ENCODE measurements at regions not wholly inside any gene's neighbourhood (a gene's known extent, or its start where the extent isn't known, plus 50 kb on each side); places are given as distances from the start of the nearest gene placed in this dataset.

DNA sequence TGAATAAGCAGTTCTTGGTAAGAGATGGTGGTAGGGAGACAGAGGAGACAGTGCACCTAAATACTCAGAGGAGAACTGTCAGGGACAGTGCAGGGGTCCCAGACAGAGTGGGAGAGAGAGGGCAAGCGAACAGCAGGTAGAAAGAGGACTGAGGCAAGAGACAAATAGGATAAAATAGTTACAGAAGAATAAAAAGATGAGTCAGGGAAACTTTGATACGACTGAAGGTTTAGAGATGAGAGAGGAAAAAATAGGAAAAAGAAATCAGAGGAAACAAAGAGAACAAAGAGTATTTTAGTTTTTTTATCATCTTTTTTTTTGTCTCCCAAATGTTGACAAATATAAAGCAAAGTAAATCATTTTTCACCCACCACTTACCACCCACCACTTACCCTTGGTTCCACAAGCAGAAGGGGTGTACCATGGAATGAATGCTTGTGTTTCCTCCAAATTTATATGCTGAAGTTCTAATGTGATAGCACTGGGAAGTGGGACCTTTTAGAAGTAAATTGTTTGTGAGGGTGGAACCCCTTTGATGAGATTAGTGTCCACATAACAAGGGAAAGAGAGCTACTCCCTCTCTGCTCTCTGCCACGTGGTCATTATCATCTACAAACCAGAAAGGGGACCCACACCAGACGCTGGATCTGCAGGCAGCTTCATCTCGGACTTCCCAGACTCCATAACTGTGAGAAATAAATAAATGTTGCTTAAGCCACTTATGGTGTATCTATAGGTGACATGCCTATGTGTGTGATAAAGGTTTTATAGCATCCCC, 292.1 kb downstream of the BTG1 start:
- no peak for DNase-seq (ENCODE audit: low read depth in 2 of 2)

DNA sequence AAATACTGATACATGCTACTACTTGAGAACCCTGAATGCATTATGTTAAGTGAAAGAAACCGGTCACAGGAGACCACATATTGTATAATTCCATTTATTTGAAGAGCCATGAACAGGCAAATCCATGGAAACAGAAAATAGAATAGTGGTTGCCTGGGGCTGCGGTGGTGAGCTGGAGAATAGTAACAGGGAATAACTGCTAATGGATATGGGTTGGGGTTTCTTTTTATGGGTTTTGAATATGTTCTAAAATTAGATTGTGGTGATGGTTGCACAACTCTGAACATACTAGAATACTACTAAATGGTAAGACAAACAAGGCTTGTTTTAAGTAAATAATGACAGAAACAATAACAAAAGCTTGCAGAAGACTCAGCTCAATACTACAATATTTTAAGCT, 293.0 kb downstream of the BTG1 start:
- DNase-seq (ENCODE audit: low read depth in 2 of 2) = no peak

DNA sequence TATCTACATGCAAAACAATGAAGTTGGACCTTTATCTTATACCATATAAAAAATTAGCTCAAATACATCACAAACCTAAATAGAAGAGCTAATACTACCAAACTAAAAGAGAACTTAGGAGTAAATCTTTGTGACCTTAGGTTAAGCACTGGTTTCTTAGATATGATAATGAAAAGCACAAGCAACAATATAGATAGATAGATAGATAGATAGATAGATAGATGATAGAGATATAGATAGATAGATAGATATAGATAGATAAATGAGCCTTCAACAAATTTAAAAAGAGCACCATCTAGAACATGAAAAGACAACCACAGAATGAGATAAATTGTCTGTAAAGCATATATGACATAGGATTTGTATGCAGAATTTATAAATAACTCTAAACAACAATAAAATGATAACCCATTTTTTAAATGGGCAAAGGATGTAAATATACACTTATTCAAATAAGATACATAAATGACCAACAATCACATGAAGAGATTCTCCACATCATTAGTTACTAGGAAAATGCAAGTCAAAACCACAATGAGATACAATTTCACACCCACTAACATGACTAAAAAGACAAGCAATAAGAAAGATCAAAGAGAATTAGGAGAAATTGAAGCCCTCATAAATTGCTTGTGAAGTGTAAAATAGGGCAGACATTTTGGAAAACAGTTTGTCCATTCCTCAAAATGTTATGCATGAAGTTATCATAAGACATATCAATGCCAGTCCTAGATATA, 293.7 kb downstream of the BTG1 start:
- no peak for DNase-seq (ENCODE audit: low read depth in 2 of 2)

DNA sequence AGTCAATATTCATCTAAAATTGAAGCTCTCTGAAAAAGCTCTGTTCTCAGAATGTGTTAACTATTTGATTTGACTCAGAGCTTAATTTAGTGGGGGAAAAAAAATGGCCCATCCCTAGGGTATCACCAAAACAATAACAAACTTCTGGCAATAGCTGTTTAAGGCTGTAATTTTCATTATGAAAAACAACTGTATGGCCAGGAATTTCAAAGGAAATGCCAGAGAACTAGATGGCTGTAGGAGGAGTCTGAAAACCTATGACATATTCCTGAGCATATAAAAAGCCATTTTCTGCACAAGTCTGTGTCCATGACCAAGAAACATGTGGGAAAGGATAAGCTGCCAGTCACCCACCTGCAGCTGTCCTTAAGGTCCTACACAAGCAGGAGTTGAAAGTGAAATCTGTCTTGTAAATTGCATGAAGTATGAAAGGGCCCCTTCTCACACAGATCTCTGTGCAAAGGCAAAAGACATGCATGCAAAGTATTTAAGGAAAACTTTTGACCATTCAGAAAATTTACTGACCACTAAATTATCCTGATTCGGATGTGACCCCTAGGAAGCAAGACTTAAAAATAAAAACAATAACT, 299.1 kb downstream of the BTG1 start:
- DNase-seq (ENCODE audit: low read depth in 2 of 2) = no peak

DNA sequence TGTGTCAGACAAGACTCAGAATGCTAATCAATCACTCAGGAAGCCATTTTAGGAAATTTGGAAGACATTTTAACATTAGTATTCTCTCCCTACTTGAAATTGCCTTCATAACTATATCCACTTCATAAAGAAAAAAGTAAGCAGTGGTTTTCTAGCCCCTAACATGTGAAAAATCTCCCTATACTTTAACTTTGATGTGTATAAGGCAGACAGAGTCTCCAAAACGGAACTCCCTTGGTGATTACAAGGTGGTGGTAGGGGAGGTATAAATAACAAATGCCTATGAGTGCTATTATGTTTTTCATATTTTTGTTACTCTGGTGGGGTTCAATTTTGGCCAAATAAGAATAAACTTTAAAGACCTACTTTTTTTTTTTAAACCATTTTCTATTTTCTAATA, 300.3 kb downstream of the BTG1 start:
- DNase-seq (ENCODE audit: low read depth in 2 of 2) = no peak

DNA sequence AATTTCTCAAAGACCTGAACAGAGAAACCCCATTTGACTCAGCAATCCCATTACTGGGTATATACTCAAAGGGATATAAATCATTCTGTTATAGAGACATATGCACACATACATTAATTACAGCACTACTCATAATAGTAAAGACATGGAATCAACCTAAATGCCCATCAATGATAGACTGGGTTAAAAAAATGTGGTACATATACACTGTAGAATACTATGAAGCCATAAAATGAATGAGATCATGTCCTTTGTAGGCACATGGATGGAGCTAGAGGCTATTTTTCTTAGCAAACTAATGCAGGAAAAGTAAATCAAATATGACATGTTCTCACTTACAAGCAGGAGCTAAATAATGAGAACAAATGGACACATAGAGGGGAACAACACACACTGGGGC, 303.8 kb downstream of the BTG1 start:
- DNase-seq (ENCODE audit: low read depth in 2 of 2) = no peak

DNA sequence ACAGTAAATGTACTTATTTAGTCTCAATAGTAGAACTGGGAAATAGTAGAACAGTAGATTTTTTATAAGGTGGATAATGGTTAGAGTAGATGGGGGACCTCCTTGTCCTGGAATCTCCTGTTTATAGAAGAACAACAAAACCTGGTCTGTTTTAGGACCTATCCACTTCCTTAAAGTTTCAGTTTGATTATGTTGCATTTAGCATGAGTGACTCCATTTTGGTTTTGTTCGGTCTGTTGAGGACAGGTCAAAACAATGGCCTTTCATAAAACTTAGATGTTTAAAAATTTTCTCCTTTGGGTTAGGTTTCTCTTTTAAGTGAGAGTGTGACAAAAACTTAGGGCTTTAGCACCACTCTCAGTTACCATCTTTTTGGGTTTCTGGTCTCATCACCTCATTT, 308.9 kb downstream of the BTG1 start:
- no peak for DNase-seq (ENCODE audit: low read depth in 2 of 2)

DNA sequence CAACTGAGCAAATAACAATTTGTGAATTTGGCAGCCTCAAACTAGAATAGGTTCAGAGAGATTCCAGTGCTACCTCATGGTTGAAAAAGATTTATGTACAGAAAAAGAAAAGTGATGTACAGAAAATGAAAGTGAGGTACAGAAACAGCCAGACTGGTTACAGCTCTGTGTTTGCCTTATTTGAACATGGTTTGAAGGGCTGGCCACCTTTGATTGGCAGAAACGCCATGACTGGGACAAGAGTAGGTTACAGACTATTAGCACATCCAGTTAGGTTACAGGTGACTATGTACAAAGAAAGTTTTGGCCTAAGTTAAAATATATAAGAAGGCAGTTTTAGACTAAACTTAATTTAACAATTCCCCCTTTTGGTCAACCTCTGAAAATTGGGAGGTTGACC, 309.4 kb downstream of the BTG1 start:
- no peak for DNase-seq (ENCODE audit: low read depth in 2 of 2)

DNA sequence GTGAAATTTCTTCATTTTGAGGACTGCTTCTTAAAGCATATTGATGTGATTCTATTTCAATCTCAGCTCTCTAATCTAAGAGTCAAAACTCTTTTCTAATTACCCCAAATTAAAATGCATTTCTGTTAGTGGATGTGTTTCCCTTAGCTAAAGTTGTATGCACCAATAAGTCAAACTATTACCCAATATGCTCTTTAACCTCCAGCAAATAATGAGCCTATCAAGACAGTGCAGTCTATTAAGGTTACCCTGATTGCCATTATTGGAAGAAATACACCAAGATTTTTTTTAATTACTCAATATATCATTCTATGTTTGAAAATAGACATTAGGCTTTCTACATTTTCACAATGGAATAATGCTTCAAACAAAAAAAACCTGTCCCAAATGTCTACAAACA, 310.0 kb downstream of the BTG1 start:
- DNase-seq (ENCODE audit: low read depth in 2 of 2) = no peak

DNA sequence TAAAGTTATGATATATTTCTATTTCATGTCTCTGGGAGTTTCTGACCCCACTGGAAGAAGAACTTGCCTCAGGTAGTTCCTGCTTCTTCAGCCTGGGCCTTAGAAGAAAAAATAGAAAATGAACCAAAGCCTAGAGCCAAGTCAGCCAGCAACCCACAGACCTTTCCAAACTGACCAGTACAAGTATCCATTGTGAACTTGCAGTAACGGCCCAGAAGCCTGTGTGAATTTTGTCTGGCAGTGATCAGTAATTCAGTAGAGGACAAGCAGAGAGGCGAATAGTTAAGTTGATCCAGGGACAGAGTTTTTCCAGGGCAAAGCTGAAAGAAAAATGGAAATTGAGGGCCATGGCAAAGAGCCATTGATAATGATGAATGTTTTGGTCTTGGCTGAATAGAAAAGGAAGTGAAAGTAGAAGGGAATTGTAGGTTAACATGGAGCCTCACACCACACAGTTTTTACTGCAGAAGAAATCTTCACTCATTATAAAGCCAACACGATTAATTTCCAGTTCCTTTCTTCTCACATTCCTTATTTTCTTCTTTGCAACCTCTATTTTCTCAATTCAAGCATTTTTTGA, 311.8 kb downstream of the BTG1 start:
- no peak for DNase-seq (ENCODE audit: low read depth in 2 of 2)

DNA sequence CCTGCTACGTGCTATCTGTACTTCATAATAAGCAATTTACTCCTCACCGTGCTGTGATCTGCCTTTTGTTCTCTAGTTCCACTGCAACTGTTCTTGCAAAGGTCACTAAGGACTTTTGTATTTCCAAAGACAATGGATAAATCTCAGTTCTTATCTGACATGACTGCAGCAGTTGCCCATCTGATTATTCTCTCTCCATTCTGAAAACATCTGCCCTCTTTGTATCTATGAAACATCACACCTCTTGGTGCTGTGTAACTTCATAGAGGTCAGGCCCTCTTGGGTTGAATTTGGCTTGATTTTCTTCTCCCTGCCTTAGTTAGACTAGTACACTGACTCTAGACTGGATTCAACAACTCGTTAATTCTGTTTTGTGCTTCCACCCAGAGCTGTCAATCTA, 319.6 kb downstream of the BTG1 start:
- no peak for DNase-seq (ENCODE audit: low read depth in 2 of 2)

DNA sequence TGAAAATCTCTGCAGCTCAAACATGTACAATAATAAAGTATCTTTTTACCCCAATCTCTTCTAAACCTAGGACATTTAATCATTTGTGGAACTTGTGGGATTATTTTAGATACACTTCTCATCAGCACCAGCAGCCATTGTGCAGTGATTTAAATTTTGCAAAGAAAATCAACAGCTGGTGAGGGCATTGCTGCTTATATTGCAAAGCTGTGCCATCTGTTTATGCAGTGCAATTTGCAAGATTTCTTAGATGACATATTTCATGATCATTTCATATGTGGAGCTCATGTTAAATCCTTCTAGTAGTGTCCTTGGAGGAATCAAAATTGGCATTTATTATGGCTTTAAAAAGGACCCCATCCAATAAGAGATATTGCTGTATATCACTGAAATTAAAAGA, 320.7 kb downstream of the BTG1 start:
- no peak for DNase-seq (ENCODE audit: low read depth in 2 of 2)

DNA sequence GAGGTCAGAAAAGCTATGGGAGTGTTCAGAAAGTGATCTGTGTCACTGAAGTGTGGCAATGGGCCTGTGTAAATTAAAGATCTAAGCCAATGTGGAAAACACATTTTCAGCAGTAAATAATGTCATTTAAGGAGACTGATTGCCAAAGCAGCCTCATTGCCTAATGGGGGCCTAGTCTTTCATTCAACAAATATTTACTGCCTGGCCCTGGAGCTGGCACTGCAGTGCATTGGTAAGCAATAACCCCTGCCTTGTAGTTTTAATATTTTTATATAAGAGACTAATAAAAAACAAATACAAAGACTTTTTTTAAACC, 326.6 kb downstream of the BTG1 start:
- DNase-seq (ENCODE audit: low read depth in 2 of 2) = no peak

DNA sequence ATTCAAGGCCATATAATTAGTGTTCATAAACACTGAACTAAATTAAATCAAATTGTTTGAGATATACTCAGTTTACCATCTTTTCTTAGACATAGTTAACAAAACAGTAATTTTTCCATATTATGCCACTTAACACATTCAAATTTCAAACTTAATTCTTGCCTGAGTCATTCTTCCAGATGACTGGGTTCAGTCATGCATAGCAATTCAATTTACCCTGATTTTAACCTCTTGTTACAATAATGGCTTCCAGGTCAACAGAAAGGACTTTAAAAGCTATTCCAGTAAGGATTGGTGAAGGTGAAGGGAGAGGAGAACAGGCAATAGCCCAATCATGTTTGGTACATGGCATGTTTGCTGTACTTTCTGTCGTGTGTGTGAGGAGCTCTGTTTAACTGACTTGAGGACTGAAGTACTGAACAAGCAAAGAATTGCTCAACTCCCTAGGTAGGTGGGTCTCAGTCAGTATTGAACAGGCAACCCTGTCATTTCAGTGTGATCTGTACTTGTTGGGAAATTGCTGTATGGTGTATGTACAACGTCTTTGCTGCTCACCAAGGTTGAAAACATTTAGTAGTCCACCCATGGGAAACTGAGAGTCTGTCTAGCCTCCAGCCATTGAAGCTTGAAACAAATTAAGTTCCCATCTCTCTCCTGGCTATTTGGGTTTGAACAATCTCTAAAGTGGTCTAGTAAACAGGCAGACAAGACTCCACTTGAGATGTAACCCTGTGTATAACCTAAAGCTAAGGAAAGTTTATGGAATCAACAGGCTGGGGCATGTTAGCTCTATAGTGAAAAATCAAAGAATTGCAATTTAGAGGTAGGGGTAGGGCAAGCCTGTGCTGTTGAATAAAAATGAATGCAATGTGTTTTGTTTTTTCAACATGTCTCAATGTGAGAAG, 327.2 kb downstream of the BTG1 start:
- DNase-seq (ENCODE audit: low read depth in 2 of 2) = no peak

DNA sequence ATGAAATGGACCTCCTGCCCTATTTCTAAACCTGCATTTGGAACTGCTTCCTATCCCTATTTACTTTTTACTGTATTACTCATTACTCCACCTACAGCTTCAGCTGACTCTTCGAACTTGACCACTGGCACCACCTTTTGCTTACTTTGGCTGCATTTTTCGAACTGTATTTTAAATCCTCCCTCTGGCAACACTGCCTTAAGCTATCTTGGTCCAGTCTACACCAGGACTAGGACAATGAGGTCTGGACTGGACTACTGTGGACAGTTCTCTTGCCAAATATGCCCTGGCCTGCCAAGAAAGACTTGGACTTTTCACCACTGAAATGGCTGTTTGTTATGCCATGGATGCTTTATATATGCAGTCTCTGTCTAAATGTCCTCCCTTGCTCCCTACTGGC, 328.1 kb downstream of the BTG1 start:
- no peak for DNase-seq (ENCODE audit: low read depth in 2 of 2)

DNA sequence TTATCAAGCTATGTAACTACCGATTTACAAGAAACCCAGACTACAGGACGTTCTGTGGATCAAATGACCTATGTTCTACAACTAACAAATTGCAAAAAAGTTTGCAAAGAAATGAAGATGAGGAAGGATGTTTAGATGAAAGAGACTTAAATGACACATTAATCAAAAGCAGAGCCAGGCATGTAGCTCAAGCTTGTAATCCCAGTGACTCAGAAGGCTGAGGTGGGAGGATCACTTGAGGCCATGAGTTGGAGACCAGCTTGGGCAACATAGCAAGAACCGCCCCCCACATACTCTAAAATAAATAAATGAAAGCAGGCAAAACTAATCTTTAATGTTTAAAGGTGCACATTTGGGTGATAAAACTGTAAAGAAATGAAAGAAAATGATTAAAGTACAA, 331.9 kb downstream of the BTG1 start:
- DNase-seq (ENCODE audit: low read depth in 2 of 2) = no peak

DNA sequence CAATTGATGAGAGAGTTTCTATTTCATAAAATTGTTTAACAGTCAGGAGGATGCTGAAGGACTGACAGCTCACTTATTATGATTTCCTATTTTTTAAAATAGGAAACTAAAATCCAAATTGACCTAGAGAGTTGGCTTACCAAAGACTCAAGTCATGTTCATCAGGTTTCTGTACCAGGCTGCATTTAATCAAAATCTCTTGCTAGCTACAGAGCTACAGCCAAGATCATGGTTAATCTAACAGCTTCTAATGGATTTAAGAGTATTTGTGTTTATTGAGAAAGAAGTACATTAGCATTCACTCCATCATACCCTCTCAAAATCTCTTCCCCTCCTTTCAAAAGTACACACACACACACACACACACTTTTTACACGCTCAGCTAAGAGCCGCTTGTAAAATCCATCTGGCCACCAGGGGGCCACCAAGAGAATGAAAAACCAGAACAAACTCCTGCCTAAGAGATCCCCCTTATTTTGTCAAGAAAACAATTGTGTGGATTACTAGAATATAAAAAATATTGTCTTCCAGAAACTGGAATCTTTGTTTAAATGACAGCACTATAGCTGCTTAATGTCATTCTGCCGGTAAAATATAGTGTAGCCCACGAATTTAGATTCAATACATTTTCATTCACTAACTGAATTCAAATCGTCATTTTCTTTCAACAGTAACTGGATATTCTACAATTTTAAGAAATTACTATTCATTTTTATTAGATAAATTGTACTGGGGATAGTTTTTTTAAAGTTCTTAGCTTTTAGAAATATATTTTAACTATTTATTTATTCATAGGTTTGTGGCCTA, 334.0 kb downstream of the BTG1 start:
- DNase-seq (ENCODE audit: low read depth in 2 of 2) = peak; percentile 56 to 68

DNA sequence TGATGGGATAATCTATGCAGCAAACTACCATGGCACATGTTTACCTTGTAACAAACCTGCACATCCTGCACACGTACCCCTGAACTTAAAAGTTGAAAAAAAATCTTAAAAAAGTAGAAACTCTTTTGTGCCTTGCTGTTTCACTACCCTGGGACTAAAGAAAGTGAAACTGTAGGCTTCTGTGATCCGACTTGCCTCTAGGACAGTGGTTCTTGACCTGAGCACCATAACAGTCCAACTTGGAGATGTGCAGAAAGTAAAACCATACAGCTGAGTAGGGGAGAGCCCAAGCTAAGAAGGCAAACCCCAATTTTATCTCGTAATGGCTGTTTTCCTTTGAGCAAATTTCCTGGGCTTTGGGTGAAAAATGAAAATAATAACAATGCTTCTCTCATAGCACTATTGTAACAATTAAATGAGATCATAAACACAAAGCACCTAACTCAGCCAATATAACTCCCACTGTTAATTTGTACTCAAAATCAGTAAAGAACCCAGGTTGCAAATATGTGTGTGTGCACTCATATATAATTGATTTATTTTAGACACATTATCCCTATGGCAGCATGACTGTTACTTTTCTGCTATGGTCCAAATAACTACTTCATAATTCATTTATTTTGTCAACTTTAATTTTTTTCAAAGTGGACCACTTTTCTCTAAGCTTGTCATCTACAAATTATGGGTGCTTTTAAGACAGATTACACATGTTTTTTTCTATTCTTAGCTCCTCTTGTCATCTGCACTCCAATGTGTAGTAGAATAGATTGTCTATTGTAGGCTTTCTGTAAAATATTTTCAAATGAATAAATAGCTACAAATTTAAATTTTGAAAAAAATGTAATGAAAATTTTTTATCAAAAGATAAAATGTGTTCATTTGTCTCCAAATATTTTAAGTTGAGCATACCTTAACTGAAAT, 334.9 kb downstream of the BTG1 start:
- no peak for DNase-seq (ENCODE audit: low read depth in 2 of 2)

DNA sequence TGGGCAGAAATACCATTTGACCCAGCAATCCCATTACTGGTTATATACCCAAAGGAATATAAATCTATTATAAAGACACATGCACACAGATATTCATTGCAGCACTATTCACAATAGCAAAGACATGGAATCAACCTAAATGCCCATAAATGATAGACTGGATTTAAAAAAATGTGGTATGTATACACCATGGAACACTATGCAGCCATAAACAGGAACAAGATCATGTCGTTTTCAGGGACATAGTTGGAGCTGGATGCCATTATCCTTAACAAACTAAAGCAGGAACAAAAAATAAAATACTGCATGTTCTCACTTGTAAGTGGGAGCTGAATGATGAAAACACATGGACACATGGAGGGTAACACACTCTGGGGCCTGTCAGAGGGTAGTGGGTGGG, 335.6 kb downstream of the BTG1 start:
- no peak for DNase-seq (ENCODE audit: low read depth in 2 of 2)

DNA sequence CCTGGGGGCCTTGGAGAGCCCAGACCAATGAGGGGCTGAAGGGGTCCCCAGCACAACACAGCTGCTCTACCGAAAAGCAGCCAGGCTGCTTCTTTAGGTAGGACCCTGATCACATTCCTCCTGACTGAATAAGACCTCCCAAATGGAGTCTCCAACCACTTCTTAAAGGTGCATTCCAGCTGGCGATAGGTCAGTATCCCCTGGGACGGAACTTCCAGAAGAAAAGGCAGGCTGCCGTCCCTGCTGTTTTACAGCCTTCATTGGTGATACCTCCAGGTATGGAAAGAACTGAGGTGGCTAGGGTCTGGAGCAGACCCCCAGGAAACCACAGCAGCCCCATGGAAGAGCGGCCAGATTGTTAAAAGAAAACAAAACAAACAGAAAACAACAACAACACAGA, 340.6 kb downstream of the BTG1 start:
- no peak for DNase-seq (ENCODE audit: low read depth in 2 of 2)

Measured in stimulated activated CD4-positive, alpha-beta T cell treated with anti-CD3 and anti-CD28 coated beads, Interleukin-4, amount 100 ng/mL, for 48 hours (primary cell).